ENCODE measurements at regions not wholly inside any gene's neighbourhood (a gene's known extent, or its start where the extent isn't known, plus 50 kb on each side); places are given as distances from the start of the nearest gene placed in this dataset.
"Not testable (repeated sequence)": the region's sequence is repeated elsewhere in the genome, so short reads cannot be mapped to it uniquely, and the experiment has no call there.

DNA sequence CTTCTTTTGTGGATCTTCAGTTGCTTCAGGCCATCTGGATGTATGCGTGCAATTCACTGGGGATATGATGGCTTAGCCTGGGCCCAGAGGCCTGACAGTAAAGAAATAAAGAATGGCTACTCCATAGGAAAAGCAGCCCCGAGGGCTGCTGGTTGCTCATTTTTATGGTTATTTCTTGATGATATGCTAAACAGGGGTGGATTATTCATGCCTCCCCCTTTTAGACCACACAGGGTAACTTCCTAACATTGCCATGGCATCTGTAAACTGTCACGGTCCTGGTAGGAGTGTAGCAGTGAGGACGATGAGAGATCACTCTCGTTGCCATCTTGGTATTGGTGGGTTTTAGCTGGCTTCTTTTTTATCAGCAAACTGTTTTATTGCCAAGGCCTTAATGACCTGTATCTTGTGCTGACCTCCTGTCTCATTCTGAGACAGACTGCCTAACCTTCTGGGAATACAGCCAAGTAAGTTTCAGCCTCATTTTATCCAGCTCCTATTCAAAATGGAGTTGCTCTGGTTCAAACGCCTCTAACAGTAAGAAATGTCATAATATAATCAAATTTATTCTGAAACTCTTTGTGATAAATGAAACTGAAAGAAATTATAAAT is 60.5 kb downstream of the DSEL start:
- no peak for DNase-seq (ENCODE audit: low read depth, low spot score)
- no peak overlapping the region for H3K4me3 ChIP-seq (ENCODE audit: low read length)

DNA sequence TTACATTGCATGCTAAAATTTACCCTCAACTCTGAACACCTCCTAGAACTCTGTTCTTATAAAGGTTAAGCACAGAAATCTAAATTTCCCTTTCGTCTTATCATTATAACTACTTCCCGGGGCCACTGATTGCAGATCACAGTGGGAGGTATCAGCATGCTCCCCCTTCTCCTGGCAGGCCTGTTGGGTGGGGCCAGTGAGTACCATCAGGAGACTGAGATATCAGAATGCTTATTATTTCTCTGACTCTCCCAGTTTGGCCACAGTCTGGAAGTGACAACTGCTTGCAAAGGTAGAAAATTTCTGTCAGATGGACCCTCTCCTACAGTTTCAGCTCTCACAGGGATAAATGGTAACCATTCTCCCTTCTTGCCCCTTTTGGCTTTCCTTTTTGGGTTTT is 62.6 kb downstream of the DSEL start:
- DNase-seq (ENCODE audit: low read depth, low spot score): no peak
- no peak overlapping the region for H3K4me3 ChIP-seq (ENCODE audit: low read length)

DNA sequence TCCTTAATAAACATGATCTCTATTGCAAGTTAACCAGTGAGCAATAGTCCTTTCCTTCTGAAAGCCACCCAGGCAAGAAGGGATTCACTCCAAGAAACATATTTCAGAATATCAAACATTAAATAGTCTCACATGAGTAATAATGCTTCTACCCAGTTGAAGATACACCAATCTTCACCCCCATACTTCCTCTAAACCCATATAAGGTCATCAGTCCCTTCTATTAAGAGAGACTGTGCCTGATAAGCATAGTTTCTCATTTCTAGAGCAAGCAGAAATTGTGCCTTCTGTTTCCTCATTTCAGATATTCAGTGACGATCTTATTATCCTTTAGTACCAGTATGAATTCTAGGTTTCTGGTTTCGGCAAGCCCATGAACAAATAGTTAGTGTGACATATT is 64.6 kb downstream of the DSEL start:
- H3K4me3 ChIP-seq (ENCODE audit: low read length): no peak overlapping the region
- DNase-seq (ENCODE audit: low read depth, low spot score): no peak

DNA sequence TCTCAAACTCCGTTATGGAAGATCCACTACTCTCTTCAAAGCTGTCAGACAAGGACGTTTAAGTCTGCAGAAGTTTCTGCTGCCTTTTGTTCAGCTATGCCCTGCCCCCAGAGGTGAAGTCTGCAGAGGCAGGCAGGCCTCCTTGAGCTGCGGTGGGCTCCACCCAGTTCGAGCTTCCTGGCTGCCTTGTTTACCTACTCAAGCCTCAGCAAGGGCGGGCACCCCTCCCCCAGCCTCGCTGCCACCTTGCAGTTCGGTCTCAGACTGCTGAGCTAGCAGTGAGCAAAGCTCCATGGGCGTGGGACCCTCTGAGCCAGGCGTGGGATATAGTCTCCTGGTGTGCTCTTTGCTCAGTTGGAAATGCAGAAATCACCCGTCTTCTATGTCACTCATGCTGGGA is 65.4 kb downstream of the DSEL start:
- not testable (repeated sequence) for DNase-seq (ENCODE audit: low read depth, low spot score)

DNA sequence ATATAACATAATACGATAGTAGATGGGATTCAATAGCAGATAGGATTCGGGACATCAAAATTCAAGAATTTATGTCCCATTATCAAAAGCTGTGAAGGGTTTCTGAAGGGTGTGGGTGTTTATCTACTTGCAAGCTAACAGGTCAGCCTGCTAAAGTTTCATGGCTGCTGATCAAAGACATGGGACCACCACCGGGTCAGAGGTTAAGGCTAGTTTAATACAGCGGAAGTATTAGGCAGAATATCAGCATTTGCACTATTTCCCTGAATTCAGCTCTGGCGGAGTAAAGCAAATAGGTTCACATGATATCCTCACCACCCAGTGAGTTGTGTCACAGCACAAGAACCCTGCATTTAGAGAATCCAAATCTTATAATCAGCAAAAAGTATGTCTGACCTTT is 82.5 kb downstream of the DSEL start:
- no peak overlapping the region for H3K4me3 ChIP-seq (ENCODE audit: low read length)
- DNase-seq (ENCODE audit: low read depth, low spot score): no peak

More for the DNA sequence above, 65.4 kb downstream of the DSEL start:
- not testable (repeated sequence) for H3K4me3 ChIP-seq (ENCODE audit: low read length)

DNA sequence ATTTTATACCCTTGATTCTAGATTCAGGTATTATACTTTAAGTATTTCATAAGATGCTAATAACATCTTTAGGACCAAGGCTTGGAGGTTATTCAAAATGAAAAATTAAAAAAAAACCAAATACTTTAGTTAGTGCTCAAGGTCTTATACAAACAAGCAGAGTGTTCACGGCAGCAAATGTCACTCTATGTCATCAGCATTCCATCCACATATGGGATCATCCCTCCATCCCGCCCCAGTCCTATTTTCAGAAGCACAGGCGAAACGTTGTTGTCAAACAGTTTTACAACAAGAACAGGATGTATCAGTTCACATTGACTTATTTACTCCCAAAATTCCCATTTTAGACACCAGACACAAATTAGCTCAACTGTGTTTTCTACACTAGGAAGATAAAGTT is 83.7 kb downstream of the DSEL start:
- DNase-seq (ENCODE audit: low read depth, low spot score): no peak
- no peak overlapping the region for H3K4me3 ChIP-seq (ENCODE audit: low read length)

DNA sequence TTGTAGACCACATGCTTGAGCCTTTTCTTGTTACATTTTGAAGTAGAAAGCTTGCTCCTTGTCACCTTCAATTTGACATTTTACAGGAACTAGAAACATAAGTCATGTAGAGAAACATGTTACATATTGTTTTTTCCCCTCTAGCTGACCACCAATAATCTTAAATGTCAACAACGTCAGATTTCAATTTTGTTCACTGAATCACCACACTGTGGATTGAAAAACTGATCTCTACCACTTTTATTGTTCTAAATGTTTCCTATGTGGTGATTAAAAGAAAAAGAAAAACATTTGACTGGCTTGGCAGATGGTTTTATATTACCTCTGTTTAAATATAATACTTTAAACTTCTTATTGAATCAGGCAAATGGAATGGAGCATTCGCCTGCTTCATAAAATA is 87.7 kb downstream of the DSEL start:
- H3K4me3 ChIP-seq (ENCODE audit: low read length): no peak overlapping the region
- no peak for DNase-seq (ENCODE audit: low read depth, low spot score)

DNA sequence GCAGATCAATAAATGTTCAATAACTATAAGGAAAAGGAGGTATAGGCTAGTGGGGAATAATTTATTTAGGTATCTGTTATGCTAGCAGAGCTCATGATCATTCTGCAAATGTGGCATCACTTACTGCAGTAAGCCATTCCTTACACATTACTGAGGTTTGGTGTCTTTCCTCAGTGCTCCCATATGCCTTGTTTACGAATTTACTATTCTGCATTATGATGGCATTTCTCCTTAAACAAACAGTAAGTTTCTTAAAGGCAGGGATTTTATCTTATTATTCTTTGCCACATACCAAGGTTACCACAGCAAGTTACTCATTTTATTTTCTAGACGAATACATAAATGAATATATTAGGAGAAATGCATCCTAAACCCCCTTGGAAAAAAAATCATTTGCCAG is 88.4 kb downstream of the DSEL start:
- no peak overlapping the region for H3K4me3 ChIP-seq (ENCODE audit: low read length)

DNA sequence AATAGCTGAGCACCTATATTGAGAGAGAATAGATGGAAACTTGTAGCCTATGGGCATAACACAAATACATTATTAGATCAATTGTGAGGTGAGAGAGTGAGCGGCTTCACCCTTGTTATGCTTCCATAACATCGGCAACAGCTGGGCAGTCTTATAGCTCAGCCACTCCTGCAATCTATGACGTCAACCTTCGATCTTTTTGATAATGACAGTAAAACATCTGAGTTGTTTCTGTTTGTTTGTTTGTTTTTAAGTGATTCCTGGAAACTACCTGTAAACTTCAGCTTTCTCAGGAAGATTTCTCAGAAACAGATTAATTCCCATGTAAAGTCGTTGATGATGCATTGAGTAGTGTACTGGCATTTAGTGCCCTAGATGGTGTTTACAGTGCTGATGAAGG is 90.0 kb downstream of the DSEL start:
- DNase-seq (ENCODE audit: low read depth, low spot score): no peak
- H3K4me3 ChIP-seq (ENCODE audit: low read length): no peak overlapping the region

More for the DNA sequence above, 88.4 kb downstream of the DSEL start:
- DNase-seq (ENCODE audit: low read depth, low spot score): no peak

DNA sequence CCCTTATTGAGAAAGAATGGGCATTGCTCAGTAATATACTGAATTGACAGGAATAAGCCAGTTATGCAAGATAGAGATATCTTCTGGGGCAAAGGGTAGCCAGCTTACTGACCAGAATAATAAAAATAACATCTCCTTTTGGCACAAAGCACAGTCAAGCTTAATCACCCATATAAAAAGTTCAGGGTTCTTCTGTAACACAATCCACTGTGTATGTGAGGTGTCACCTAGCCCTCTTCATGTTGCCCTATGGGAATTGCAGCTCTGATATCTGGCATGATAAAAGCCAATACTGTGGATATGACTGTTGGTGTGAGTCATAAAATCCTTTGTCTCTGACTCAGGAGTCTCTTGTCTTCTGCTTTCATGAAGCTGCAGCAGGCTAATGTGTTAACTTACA is 90.8 kb downstream of the DSEL start:
- no peak overlapping the region for H3K4me3 ChIP-seq (ENCODE audit: low read length)
- no peak for DNase-seq (ENCODE audit: low read depth, low spot score)

DNA sequence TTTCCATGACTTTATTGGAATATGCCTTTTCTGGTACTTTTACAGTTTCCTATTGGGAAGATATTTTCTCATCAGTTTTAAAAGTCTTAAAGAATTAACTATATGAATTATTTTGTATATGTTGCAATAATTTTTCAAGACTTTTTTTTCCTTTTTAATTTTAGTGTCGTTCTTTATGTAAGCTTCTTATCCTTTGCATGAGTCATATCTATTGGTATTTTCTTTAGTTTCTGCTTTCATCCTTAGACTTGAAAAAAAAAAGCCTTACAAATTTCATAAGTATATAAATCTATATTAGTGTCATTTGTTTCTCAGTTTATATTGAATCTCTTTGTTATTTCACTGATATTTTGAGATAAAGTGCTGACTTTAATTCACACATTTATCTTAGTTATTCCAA is 94.9 kb downstream of the DSEL start:
- no peak overlapping the region for H3K4me3 ChIP-seq (ENCODE audit: low read length)
- no peak for DNase-seq (ENCODE audit: low read depth, low spot score)

DNA sequence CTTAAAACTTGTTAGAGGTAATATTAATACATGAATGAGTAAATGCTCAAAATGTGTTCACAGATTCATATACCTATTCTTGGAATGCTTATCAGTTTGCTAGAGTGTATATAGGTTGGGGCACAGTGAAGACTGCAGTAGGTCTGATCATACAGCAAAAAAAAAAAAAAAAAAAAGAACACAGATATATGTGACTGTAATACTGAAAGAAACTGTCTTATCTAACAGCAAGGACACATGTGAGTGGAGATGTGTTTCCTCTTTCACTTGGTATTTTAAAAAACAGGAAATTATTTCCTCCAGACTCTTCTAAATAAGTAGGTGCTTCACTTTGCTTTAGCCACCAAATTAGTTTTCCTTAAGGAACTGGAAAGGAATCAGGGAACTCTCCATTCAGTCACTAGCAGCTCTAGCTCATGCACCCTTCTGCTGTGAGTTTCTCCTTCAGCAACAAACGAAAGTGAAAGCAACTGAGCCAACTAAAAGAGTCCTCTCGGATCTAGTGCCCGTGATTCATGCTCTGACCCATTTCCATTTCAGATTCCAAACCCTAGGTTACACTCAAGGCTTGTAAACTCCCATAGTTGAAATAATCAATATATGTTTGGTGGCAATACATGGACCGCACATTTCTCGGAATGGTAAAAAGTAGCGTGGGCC is 98.5 kb downstream of the DSEL start:
- peak; percentile 14 for DNase-seq (ENCODE audit: low read depth, low spot score)
- H3K4me3 ChIP-seq (ENCODE audit: low read length): peak overlapping the region; percentile 19; the same call in 1 of the 2 replicates

DNA sequence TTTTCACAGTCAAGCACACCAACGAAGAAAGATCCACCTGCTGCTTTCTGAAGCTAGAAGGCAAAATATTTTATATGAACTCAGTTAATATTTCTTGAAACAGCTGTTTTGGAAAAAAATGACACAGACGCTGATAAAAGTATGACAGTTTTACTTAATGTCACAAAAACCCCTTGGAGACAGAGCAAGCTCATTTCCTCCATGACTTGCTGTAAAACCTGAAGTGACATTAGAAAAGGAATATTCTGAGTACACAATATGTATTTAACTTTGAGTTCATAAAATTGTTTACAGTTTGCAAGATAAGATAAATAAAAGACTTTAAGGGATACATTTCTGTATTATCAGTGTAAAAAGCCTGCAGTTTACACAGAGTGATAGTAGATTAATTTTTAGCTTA is 105.4 kb downstream of the DSEL start:
- no peak for DNase-seq (ENCODE audit: low read depth, low spot score)
- H3K4me3 ChIP-seq (ENCODE audit: low read length): no peak overlapping the region

DNA sequence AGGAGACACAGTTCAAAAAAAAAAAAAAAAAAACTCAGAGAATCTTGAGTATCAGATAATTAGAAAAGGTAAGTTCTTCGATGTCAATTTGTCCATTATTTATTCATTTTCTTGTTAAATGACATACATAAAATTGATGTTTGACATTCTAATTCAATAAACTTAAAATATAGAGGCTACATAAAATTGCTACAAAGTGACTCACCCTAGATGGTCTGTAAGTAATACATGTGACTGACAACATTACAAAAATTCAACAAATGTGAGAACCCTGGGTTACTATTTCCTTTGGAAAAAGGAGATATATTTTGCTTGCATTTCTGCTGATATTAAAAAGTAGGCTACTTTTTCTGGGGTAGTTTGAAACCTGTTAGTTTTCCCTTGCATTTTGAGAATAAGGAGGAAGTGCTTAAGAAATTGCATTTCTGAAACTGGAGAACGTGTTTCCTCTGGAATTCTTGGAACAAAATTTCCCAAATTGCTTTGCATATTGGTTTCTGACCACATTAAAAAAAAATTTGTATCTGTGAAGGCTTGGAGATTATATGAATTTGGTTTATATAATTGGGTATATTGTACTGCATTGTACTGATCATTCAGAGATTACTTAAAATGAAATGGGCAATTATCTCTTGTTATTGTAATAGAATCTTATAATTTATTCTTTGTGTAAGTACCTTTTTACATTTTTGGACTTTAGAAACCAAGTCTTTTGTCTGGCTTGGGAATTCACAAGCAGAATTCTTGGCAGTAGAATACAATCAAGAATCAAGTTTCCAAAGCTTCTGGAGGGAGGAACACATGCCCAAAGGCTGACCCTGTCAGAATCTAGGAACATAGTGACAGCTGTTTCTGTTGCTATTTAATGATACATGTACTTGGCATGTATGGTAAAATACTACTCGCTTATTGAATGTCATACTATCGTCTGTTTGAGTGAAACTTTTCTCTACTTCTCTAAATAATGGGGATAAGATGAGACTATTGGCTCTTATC is 106.1 kb downstream of the DSEL start:
- no peak for DNase-seq (ENCODE audit: low read depth, low spot score)
- no peak overlapping the region for H3K4me3 ChIP-seq (ENCODE audit: low read length)

DNA sequence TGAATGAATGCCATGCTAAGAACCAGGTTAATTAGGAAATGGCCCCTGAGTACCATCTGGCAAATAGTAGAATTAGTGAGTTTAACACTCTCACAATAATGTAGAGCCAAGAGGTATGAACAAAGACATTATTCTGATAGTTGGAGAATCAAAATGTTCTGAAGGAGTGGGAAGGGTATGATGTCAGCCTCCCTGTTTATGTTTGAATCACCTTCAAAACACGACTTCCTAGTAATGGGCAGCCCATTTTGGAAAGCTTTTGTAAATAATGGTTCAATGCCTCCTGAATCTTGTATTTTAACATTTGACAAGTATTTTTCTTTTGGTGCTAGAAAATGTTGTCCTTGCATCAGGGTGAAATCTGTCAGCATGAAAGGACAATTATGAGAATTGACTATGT is 108.3 kb downstream of the DSEL start:
- no peak for DNase-seq (ENCODE audit: low read depth, low spot score)
- no peak overlapping the region for H3K4me3 ChIP-seq (ENCODE audit: low read length)

DNA sequence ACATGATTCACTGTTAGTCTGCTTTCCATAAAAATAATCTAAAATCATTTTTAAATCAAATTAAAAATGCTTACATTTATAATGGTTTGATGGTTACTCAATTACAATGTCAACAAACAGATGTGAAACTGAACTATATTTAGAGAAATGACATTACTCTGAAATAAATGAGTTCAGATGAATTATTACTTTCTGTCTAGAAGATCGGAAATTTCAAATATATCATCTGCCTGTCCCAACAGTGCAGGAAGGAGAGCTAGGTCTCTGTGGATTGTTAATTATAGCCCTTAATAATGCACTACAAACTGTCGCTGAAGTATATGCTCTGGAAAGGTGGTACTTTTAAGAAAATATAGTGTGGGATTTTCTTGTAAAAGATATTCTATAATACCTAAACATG is 109.8 kb downstream of the DSEL start:
- H3K4me3 ChIP-seq (ENCODE audit: low read length): no peak overlapping the region
- DNase-seq (ENCODE audit: low read depth, low spot score): no peak

DNA sequence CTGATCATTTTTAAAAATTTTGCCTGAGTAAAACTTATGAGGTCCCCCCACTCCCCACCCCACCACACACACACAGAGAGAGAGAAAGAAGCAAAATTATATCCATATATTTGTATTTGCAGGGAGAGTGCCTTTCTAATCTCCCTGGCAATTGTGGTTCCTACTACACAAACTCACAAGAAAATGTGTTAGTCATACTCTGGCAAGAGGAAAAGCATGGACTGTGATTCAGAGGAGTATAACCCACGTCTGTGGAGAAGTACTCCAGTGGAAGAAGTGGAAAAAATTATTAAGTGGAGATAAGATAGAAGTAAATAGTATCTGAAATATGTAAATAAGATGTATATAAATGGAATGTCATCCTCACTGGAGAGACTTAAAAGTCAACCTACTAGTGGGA is 114.0 kb downstream of the DSEL start:
- DNase-seq (ENCODE audit: low read depth, low spot score): no peak

DNA sequence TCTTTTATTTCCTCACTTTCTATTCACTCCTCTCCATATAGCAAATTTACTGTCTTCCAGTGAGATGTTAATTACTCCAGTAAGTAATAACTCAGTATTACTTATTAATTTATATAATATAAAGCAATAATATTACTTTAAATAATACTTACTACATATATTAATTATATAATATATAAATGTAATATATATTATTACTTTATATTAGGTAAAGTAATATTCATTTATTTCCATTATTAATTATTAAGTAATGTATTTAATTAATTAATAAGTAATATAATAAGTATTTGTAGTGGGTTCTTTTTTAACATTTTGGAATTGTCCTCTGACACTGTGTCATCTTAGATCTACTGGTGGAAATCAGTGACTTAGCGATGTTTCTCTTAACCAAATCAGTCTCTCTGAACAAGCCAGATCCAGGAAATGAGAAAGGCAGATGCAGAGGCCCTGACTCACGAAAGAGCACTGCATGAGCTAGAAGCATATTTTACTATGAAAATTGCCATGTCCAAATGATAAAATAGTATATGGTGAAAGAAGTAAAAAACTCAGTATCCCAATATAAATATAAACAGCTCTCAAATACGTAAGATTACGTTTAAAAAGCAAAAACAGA is 115.9 kb downstream of the DSEL start:
- DNase-seq (ENCODE audit: low read depth, low spot score): no peak
- no peak overlapping the region for H3K4me3 ChIP-seq (ENCODE audit: low read length)

More for the DNA sequence above, 114.0 kb downstream of the DSEL start:
- H3K4me3 ChIP-seq (ENCODE audit: low read length): no peak overlapping the region

DNA sequence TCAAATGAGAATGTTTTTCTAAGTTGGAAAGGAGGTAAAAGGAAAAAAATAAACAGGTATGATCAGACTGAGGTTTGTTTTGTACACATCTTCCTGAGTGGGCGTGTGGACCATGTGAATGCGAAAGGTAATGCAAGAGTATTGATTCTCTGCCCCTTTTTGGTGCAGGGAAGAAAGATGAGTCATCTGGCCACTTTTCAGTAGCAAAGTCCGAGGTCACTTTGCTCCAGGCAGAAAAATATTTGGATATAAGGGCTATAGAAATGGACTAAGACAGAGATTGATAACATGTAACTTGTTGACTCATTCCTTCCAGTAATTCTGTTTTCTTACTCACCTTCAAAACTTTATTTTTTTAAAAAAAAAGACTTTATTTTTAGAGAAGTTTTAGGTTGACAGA is 130.5 kb downstream of the DSEL start:
- H3K4me3 ChIP-seq (ENCODE audit: low read length): no peak overlapping the region
- no peak for DNase-seq (ENCODE audit: low read depth, low spot score)

DNA sequence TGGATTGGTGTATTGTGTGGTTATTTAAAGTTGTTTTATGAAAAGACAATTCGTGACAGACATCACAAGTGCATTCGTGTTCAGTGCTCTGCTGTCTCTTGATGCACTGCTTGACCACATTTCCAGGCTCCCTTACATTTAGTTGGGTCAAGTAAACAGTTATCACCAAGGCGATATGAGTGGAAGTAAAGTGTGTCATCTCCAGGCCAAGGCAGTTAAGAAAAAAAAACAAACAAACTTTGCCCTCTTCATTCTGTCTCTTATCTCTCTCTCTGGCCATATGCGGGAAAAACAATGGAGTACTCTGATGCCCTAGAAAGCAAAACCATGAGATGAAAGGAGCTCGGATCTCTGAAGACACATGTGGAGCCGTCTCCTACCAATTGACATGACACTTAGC is 131.1 kb downstream of the DSEL start:
- no peak for DNase-seq (ENCODE audit: low read depth, low spot score)
- no peak overlapping the region for H3K4me3 ChIP-seq (ENCODE audit: low read length)
